NCI-H2196 (cell line): ENCODE measurements at regions not wholly inside any gene's neighbourhood (a gene's known extent, or its start where the extent isn't known, plus 50 kb on each side); places are given as distances from the start of the nearest gene placed in this dataset.
"Not testable (repeated sequence)": the region's sequence is repeated elsewhere in the genome, so short reads cannot be mapped to it uniquely, and the experiment has no call there.

Source experiments
- DNase-seq: peaks from one replicate; lab custom pipeline; 2025; ENCODE audit not compliant: unreplicated experiment; lab: John Stamatoyannopoulos, UW

DNA sequence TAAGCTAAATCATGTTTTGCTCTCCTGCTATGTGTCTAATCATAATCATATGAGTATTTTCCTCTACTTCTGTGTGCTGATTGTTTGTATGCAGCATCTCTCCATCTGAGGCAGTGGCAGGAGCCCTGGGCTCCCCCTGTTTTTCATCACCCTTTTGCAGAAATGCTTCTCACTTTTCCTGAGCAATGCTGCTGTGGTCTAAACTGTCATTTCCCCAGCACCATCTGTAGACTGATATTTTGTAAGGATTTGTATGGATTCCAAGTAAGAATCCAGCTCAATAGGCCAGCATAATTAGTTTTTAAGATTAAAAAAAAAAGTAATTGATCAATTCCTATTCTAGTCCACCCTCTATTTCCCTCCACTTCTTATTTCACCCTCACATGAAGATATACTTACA lies 257.0 kb upstream of the CPHXL start:
- no peak for DNase-seq

DNA sequence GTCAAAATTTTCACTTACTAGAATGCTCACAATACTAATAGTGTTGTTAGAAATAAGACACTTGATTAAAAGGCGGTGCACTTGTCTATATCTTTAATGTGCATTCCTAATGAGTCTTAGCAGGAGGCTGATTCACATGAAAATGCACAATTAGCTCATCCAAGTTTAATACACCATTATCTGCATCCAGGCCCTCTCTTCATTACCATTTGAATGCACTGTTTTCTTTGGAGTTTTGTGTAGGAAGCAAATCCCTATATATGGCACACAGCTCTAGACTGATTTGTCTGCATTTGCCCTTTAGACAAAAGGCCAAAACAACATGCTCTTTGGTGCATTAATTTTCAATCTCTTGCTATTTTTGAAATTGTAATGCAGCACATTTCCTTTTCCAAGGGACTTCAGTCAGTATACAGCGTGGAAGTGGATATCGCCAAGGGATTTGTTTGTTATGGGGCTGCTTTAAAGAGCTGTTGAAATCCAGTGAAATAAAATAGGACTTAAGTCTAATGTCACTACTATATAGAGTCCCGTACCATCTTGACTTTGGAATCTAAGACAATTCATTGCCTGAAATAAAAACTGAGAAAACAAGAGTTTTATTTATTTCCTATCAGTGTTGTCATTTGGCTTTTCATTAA lies 257.6 kb upstream of the CPHXL start:
- no peak for DNase-seq

DNA sequence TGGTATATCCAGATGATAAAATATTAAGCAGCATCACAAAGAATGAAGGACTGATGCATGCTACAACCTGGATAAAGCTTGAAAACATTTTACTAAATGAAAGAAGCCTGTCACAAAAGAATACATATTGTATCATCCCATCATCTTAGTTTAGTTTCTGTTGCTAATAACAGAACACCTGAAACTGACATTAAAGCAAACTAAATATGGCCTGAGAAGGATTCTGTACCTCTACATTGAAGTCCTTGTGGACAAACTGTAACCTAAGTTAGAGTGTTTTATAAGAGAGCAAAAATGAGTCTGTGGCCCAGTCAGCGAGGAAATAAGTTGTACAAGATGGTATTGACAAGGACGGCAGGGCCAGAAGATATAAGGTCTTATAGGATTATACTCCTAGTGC lies 261.0 kb upstream of the CPHXL start:
- no peak for DNase-seq

DNA sequence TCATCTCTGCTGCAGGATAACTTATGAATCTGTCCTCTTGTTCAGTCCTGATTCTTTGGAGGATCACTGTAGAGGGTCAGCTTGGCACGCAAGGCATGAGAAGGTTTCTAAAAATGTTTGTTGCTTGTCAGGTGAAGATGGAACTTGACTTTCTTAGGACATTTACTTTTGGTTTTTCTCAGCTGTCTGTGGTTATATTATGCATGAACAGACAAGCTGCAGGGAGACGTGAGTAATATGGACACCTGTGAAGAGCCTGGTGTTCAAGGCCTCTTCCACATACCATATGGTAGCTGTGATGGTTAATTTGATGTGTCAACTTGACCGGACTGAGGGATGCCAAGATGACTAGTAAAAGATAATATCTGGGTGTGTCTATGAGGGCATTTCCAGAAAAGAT lies 270.2 kb upstream of the CPHXL start:
- no peak for DNase-seq

DNA sequence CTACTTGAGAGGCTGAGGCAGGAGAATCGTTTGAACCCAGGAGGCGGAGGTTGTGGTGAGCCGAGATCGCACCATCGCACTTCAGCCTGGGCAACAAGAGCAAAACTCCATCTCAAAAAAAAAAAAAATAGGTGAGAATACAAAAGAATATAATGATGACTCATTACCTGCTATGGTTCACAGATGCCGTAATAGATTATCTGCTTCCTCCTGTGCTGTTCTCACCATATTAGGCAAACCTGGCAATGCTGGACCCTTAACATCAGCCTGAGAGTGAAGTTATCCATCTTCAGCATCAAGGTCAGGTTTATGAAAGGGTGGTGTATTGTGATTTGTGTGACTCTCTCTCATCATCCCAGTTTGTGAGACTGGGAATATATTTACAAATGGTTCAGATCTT lies 271.3 kb upstream of the CPHXL start:
- DNase-seq = no peak

DNA sequence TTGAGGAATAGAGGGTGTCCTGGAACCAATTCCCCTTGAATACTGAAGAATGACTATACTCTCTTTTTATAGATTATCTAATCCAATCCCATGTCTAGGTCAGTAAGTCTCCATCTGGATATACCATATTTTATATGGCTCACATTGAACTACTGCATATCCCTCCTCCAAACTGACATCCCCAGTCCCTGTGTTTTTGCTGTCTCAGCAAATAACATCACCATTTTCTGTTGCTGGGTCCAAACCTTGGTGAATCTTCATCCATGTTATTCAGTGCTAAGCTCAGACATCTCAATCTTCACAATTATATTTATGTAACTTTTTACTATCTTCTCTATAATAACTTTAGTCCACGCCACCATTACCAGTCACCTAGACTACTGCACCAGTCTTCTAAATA lies 269.6 kb upstream of the CNTNAP4 start:
- DNase-seq = no peak

DNA sequence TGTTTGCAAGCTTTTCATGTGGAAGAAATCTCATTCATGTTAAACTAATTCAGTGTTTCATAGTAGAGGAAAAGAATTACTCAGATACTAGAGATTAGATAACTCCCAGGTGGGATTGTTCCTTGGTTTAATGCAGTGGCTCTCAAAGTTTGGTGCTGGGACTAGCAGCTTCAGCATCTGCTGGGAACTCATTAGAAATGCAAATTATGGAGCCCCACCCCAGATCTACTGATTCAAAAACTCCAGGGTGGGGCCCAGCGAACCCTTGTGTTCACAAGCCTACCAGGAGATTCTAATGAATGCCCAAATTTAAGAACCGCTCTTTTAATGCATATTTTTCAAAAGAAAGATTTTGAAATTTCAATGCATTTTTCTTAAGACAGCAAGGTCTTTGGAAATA lies 253.4 kb upstream of the CNTNAP4 start:
- no peak for DNase-seq

DNA sequence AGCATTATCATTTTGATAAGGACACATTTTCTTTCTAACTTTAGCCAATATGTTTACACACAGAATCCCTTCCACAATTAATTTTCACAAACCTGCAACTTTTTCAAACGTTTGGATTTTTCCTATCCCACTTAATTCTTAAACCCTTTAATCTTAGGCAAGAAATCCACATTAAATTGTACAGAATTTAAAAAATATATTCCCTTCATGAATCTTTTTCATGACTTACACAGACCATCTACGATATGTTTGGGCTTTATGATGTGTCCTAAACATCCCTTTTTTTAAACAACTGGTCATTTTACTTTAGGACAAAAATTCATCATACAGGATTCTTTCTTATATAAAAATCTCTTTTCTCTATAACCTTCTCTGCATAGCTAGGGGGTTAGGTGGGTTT lies 241.5 kb upstream of the CNTNAP4 start:
- no peak for DNase-seq

DNA sequence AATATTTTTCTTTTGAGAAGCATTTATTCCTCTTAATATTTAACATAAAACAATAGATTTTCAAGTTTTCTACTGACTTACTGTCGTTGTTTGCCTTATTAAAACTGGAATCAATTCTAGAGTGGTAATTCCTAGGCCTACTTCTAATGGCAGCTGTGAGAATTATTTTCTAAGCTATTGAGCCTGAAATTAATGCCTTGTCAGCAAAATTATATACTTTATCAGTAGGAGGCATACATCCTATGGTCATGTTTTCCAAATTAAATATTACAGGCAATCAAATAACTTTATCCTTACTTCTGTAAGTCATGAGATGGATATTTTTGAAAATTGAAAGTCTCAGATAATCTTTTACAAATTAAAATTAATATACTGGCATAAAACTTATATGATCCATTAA lies 239.1 kb upstream of the CNTNAP4 start:
- no peak for DNase-seq

DNA sequence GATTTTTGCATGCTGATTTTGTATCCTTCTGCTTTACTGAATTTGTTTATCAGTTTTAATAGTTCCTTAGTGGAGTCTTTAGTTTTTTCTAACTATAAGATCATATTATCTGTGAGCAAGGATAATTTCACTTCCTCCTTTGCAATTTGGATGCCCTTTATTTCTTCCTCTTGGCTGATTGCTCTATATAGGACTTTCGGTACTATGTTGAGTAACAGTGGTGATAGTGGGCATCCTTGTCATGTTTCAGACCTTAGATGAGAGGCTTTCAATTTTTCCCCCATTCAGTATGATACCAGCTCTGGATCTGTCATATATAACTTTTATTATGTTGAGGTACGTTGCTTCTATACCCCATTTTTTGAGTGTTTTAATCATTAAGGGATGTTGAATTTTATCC lies 224.5 kb upstream of the CNTNAP4 start:
- DNase-seq = no peak

DNA sequence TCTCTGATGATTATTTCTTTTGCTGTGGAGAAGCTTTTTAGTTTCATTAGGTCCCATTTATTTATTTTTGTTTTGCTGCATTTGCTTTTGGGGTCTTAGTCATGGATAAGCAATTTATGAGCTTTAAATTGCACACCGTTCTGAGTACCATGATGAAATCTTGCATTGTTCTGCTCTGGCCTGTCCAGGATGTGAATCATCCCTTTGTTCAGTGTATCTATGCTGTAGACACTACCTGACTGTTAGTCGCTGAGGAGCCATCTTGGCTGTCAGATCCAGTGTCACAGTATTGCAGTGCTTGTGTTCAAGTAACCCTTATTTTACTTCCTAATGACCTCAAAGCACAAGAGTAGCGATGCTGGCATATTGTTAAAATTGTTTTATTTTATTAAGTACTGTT lies 218.0 kb upstream of the CNTNAP4 start:
- no peak for DNase-seq

DNA sequence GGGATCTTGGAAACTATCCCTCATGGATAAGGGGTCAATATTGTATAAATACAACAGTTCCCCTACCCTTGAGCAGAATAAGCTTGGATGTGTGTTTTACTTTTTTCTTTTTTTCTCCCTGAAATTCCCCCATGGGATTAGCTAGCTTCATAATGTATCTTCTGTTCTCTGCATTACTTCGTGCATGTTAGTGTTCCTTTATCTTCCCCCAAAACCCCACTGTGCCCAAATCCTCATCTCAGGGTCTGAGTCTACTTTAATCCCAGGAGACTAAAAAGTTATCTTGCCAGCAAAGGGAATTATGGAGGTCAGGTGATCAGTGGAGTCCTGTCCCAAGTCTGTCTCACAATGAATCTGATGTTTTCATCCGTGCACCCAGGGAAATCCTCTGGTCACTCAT lies 217.5 kb upstream of the CNTNAP4 start:
- no peak for DNase-seq

DNA sequence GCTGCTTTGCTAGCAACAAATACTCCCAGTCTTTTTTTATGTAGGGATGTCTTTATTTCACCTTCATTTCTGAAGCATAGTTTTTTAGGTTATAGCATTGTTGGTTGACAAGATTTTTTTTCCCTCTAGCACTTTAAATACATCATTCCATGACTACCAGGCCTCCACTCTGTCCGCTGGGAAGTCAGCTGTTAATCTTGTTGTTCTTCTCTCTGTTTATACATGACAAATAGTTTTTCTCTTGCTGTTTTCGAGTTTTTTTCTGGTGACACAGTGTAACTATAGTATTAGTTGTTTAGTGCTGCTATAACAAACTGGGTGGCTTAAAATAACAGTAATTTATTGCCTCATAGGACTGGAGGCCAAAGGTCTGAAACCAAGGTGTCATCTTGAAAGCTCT lies 205.5 kb upstream of the CNTNAP4 start:
- no peak for DNase-seq

DNA sequence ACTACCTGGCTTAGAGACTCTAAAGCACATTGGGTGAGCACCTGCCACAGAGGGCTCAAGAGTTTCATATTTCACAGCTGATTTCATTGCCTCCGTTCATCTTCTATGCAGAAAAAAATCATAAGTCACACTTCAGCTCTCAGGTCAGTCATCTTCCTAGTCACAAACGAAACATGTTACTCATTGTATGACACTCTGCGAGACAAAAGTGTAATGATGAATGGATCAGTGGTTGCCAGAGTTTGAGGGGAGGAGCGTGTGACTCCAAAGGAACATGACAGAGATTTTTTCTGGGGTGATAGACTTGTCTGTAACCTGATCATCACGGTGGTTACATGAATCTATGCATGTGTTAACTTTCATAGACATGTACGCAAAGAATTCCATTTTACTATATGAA lies 195.2 kb upstream of the CNTNAP4 start:
- DNase-seq = no peak

DNA sequence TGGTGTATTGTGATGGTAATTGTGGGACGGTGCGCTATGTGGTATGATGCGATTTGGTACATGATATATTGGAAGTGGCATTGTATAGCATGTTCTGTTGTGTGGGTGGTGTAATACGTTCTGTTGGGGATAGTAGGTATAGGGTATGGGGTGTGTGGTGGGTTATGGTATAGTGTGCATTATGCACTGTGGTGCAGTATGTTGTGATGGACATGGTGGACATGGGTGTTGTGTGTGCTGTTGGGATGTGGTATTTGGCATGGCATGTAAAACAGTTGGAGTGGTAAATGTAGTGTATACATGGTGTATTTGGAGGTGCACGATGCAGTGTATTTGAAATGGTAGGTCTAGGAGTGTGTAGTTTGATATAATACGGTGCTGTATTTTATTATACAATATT lies 170.6 kb upstream of the CNTNAP4 start:
- no peak for DNase-seq

DNA sequence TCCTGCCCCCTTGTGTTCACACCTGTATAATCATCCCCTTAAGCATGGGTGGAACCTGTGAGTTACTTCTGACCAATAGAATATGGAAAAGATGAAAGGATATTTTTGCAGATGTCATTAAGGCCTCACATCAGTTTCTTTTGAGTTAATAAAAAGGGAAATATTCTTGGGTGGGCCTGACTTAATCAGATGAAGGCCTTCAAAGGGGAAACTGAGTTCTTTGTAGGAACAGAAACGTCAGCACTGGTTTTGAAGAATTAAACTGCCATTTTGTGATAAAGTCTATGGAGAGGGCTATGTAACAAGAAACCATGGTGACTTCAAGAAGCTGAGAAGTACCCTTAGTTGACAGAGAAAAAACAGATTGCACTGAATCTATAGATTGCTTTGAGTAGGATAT lies 168.7 kb upstream of the CNTNAP4 start:
- DNase-seq = no peak

DNA sequence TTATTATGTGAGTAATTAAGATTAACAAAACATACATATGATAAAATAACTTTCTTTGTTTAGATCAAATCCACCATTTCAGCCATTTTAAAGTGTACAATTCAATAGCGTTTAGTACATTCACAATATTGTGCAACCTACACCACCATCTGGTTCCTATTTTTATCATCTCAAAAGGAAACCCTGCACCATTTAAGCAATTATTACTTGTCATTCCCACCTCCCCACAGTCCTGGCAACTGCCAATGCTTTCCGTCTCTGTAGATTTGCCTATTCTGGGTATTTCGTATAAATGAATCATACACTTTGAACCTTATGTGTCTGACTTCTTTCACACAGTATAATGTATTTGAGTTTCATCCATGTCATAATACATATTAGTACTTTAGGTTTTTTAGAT lies 162.5 kb upstream of the CNTNAP4 start:
- no peak for DNase-seq

DNA sequence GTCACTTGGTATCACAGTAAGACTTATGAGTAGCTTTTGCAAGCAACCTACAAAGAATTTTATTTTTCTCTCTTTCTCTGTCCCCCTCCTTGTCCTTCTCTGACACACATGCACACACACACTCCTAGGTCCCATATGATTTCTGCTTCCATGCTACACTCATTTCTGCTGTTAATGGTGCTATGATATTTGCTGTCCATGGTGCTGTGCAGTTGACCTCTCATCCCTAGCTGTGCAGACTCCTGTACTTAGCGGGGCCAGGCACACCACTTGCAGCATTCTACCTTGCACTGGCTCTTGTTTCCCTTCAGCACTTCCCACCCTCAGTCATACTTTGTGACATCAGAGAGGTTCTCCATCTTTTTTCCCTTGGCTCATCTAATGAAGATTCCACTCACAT lies 158.9 kb upstream of the CNTNAP4 start:
- no peak for DNase-seq

DNA sequence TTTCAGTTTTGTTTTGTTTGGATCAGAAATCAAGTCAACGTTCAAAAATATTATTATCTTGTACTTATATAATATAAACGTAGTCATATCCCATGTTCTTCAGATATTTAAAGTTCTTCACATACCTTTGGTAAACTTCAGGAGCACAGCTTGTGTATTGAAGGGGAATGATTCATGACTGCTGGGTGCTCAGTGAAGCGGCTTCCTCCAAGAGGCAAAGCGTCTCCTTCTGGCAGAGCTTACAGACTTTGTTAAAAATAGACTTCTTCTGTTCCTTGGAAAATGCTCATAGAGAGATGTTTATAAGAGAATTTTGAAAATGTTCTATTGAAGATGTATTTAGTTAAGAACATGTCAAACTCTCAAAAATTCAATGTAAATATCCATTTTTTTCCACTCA lies 155.6 kb upstream of the CNTNAP4 start:
- DNase-seq = no peak

DNA sequence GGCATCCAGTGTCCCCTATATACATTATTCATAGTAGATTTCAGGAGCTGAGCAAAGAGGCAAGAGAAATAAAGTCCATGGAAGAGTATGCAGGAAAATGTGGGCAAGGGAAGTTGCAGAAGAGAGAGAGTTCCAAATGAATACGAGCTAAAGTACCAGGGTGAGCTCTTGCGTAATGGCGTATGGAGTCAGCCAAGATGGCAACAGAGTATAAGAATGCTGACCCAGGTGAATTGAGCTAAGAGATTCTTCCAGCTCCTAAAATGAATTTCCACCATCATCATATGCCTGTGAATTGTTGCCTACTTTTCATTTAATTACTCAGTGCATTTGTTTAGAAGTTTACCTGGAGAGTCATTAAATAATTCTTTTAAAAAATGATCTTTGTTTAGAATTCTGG lies 153.2 kb upstream of the CNTNAP4 start:
- DNase-seq = no peak

DNA sequence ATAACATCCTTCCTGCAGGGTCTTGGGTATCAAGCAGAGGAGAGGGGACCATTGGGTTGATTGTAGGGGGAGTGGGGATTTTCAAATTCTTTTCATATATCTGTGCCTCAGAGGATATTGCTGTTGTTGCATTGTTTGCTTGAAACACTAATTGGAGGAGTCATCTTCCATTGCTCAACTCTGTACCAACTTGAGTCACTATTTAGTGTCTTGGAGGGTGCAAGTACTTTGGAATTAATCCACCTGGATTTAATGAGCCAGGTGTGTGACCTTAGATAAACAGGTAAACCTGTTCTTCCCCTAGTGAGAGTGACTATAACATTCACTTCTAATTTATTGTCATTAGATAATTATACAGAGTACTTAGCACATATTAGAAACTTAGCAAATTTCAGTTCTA lies 151.3 kb upstream of the CNTNAP4 start:
- no peak for DNase-seq

DNA sequence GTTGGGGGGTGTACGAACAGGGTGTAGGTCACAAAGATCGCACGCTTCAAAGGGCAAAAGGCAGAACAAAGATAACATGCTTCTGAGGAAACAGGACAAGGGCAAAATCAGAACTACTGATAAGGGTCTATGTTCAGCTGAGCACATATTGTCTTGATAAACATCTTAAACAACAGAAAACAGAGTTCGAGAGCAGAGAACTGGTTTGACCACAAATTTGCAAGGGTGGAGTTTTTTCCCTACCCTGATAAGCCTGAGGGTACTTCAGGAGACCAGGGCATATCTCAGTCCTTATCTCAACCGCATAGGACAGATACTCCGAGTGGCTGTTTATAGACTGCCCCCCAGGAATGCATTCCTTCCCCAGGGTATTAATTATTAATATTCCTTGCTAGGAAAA lies 139.1 kb upstream of the CNTNAP4 start:
- not testable (repeated sequence) for DNase-seq

DNA sequence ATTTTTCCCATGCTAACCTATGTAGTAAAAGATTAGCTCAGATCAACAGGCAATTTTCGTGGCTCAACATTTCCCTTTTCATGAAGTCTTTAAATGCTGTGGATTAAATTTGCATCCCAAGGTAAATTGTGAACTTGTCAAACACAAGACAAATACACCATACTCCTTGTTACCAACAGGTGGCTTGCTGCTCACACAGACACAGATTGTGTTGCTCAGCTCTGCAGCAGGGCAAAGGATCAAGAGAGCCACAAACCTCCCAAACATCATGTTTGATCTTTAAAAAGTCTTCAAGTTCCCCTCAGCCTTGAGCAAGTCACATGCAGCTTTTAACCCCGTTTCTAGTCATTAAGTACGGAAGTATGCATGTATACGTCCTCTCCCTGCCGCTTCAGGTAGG lies 119.6 kb upstream of the CNTNAP4 start:
- no peak for DNase-seq

DNA sequence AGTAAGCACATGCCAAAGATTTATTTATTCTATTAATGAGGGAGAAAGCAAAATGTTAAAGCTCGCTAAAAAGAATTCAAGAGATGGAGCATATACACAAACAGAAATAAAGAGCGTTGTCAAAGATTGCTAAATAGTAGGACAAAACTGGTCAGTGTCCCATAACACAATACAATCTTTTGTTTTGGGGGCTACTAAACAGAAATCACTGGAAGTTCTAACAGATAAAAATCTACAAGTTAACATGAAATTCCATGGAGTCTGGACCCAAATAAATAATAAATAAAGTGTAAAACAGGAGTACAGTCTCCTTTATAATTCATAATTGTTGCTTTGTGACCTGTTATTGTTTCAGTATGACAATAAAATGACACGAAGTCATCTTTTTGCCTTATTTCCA lies 115.2 kb upstream of the CNTNAP4 start:
- no peak for DNase-seq
